WI38 (cell line): ENCODE measurements at regions not wholly inside any gene's neighbourhood (a gene's known extent, or its start where the extent isn't known, plus 50 kb on each side); places are given as distances from the start of the nearest gene placed in this dataset.

Experiments
- H3K4me3 ChIP-seq: 2 replicates; pipeline ENCODE4 v1.5.1; 2011; ENCODE audit warnings: low read depth, mild to moderate bottlenecking, control low read depth, low read length
- CTCF ChIP-seq: IDR thresholded peaks from 2 replicates; pipeline ENCODE4 v1.5.1; 2012; ENCODE audit warnings: low read depth, mild to moderate bottlenecking, control low read depth, low read length

- no peak overlapping the region for H3K4me3 ChIP-seq
- no peak for TF ChIP-seq CTCF
Observed at GRCh38 chr10:123408660-123409059, 254.5 kb downstream of the BUB3 start.

- no peak for TF ChIP-seq CTCF
- no peak overlapping the region for H3K4me3 ChIP-seq
Observed at GRCh38 chr10:123409426-123409825, 255.2 kb downstream of the BUB3 start.

GRCh38 chr10:123409884-123410283 lies 255.7 kb downstream of the BUB3 start:
- H3K4me3 ChIP-seq: no peak overlapping the region
- TF ChIP-seq CTCF: no peak

GRCh38 chr10:123413353-123413752 lies 252.8 kb upstream of the GPR26 start:
- no peak for TF ChIP-seq CTCF
- H3K4me3 ChIP-seq: no peak overlapping the region

GRCh38 chr10:123415523-123415922 lies 250.6 kb upstream of the GPR26 start:
- TF ChIP-seq CTCF: no peak

GRCh38 chr10:123417414-123417813 lies 248.7 kb upstream of the GPR26 start:
- no peak overlapping the region for H3K4me3 ChIP-seq
- TF ChIP-seq CTCF: no peak

More at GRCh38 chr10:123415523-123415922, 250.6 kb upstream of the GPR26 start:
- no peak overlapping the region for H3K4me3 ChIP-seq

GRCh38 chr10:123421461-123421860 lies 244.7 kb upstream of the GPR26 start:
- TF ChIP-seq CTCF: no peak
- H3K4me3 ChIP-seq: no peak overlapping the region
